Loucy (cell line): ENCODE measurements at regions not wholly inside any gene's neighbourhood (a gene's known extent, or its start where the extent isn't known, plus 50 kb on each side); places are given as distances from the start of the nearest gene placed in this dataset.

Experiments
- H2AFZ ChIP-seq: fragments of 200-600 bp; sonication (generic); 2 replicates; pipeline ENCODE4 v1.6.0; 2016; ENCODE audit warnings: antibody characterized with exemption, mild to moderate bottlenecking, low read length, moderate library complexity
- H3F3A ChIP-seq: fragments of 200-600 bp; 2 replicates; pipeline ENCODE4 v1.6.0; 2016; ENCODE audit warnings: antibody characterized with exemption, low read depth, mild to moderate bottlenecking
- H3K27me3 ChIP-seq: fragments of 200-600 bp; sonication (generic); 2 replicates; pipeline ENCODE4 v1.6.1; 2014; ENCODE audit warnings: low read length, mild to moderate bottlenecking; ENCODE audit not compliant: insufficient read depth, poor library complexity, severe bottlenecking
- H3K36me3 ChIP-seq: fragments of 200-600 bp; sonication (generic); 2 replicates; pipeline ENCODE4 v1.6.1; 2016; ENCODE audit warnings: low read length; ENCODE audit not compliant: insufficient read depth
- H3K4me1 ChIP-seq: fragments of 200-600 bp; sonication (generic); 2 replicates; pipeline ENCODE4 v1.5.1; 2014; ENCODE audit warnings: low read length, mild to moderate bottlenecking; ENCODE audit not compliant: insufficient read depth, poor library complexity, severe bottlenecking
- H3K4me2 ChIP-seq: fragments of 200-600 bp; sonication (generic); 2 replicates; pipeline ENCODE4 v1.6.0; 2014; ENCODE audit warnings: antibody characterized with exemption, low read length, low read depth, mild to moderate bottlenecking; ENCODE audit not compliant: poor library complexity, severe bottlenecking
- H3K4me3 ChIP-seq: fragments of 200-600 bp; sonication (generic); 2 replicates; pipeline ENCODE4 v1.5.1; 2014; ENCODE audit warnings: low read length, mild to moderate bottlenecking, mixed read lengths; ENCODE audit not compliant: poor library complexity, severe bottlenecking
- H3K79me2 ChIP-seq: fragments of 200-600 bp; sonication (generic); 2 replicates; pipeline ENCODE4 v1.6.1; 2014; ENCODE audit warnings: low read length; ENCODE audit not compliant: insufficient read depth
- H3K9ac ChIP-seq: fragments of 200-600 bp; sonication (generic); 2 replicates; pipeline ENCODE4 v1.6.0; 2014; ENCODE audit warnings: mild to moderate bottlenecking, low read depth, low read length, moderate library complexity; ENCODE audit not compliant: poor library complexity, severe bottlenecking
- H3K9me2 ChIP-seq: fragments of 200-600 bp; sonication (generic); replicated peaks from 2 replicates; pipeline ENCODE4 v1.6.1; 2016; ENCODE audit warnings: low read depth, low read length, mixed read lengths
- H3K9me3 ChIP-seq: fragments of 200-600 bp; sonication (generic); 2 replicates; pipeline ENCODE4 v1.6.1; 2014; ENCODE audit warnings: mild to moderate bottlenecking, antibody characterized with exemption, low read length, low read depth; ENCODE audit not compliant: insufficient read depth
- H4K20me1 ChIP-seq: fragments of 200-600 bp; sonication (generic); 2 replicates; pipeline ENCODE4 v1.6.0; 2014; ENCODE audit warnings: antibody characterized with exemption, low read length, mild to moderate bottlenecking; ENCODE audit not compliant: insufficient read depth, poor library complexity, severe bottlenecking
- EZH2phosphoT487 ChIP-seq: fragments of 200-600 bp; IDR thresholded peaks from 2 replicates; pipeline ENCODE4 v1.6.1; 2018; ENCODE audit warnings: antibody characterized with exemption, mild to moderate bottlenecking, moderate library complexity, borderline replicate concordance
- TF ChIP-seq, protein P1 (sequence below): fragments of 200-600 bp; sonication (generic); conservative IDR thresholded peaks from 2 replicates; pipeline ENCODE4 v1.5.1; 2014; ENCODE audit warnings: mild to moderate bottlenecking, antibody characterized with exemption, low read length

DNA sequence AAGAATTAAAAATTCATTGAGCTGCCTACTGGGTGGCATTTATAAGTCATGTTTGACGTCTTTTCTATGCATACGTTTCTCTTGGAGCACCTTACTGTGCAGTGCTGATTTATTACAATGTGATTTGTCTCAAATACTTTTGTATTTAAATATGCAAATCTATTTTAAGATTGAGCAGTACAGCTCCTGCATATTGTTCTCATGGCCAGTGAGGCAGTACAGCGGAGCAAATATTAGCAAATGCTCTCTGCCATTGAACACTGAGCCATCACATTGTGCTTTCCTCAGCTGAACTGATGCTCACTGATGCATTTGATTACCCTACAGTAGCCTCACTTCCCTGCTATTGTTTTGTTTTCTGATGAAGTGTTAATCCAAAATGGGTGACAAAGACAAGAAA, 149.6 kb downstream of the HTR1A start:
- no peaks in the 10 kb centered on the region for H3K79me2 ChIP-seq
- H3K9me2 ChIP-seq: no peaks in the 10 kb centered on the region; the same call in 1 of the 2 replicates
- no peak overlapping the region for H2AFZ ChIP-seq
- H3K27me3 ChIP-seq: no peaks in the 10 kb centered on the region
- no peaks in the 10 kb centered on the region for H3K4me1 ChIP-seq
- no peaks in the 10 kb centered on the region for H4K20me1 ChIP-seq
- H3F3A ChIP-seq: no peaks in the 10 kb centered on the region
- H3K9ac ChIP-seq: no peak overlapping the region
- H3K4me3 ChIP-seq: no peak overlapping the region
- no peak overlapping the region for H3K4me2 ChIP-seq
- no peaks in the 10 kb centered on the region; the same call in 1 of the 2 replicates for H3K9me3 ChIP-seq
- H3K36me3 ChIP-seq: no peaks in the 10 kb centered on the region
- TF ChIP-seq, protein P1, sequence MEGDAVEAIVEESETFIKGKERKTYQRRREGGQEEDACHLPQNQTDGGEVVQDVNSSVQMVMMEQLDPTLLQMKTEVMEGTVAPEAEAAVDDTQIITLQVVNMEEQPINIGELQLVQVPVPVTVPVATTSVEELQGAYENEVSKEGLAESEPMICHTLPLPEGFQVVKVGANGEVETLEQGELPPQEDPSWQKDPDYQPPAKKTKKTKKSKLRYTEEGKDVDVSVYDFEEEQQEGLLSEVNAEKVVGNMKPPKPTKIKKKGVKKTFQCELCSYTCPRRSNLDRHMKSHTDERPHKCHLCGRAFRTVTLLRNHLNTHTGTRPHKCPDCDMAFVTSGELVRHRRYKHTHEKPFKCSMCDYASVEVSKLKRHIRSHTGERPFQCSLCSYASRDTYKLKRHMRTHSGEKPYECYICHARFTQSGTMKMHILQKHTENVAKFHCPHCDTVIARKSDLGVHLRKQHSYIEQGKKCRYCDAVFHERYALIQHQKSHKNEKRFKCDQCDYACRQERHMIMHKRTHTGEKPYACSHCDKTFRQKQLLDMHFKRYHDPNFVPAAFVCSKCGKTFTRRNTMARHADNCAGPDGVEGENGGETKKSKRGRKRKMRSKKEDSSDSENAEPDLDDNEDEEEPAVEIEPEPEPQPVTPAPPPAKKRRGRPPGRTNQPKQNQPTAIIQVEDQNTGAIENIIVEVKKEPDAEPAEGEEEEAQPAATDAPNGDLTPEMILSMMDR: no peak
- no peak for TF ChIP-seq EZH2phosphoT487

DNA sequence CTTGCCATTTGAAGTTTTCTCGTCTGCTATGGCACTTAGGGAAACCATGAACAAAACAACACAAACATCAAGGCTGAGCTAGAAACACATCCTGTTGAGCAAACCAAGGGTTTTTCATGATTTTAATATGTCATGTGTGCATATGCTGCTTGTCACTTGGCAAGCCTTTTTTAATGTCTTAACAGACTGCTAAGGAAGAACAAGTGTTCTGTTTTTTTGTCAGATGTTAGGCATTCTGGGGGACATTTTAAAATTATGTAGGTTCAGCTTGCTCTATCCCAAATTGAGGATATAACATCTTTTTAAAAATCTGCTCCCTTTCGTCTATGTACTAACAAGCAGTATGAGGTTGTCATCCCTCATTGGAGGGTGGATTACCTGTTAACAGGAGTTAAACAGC, 150.3 kb downstream of the HTR1A start:
- Histone ChIP-seq H3K9ac (no peak overlapping the region), H3K4me2 (no peak overlapping the region), H3K27me3 (no peaks in the 10 kb centered on the region), H3K79me2 (no peaks in the 10 kb centered on the region), H3K4me3 (no peak overlapping the region), H3F3A (no peaks in the 10 kb centered on the region), H3K9me2 (no peaks in the 10 kb centered on the region; the same call in 1 of the 2 replicates), H3K4me1 (no peaks in the 10 kb centered on the region), H3K9me3 (no peaks in the 10 kb centered on the region; the same call in 1 of the 2 replicates), H4K20me1 (no peaks in the 10 kb centered on the region), H3K36me3 (no peaks in the 10 kb centered on the region), H2AFZ (no peak overlapping the region)
- TF ChIP-seq EZH2phosphoT487: no peak
- TF ChIP-seq, protein P1: no peak

DNA sequence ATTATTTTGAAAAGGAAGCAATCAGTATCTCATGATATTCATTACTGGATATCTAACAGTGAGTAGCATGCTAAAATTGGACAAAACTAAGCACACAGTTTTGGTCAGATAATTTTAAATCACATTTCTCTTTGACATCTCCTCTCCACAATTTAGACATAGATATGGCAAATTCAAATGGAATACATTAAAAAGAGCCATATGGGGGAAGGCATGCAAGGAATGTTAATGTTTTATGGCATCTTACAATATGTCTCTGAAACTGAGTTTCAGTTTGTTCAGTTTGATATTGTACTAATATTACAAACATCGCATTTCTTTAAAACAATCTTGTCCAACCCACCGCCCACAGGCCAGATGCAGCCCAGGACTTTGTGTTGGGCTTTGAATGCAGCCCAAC, 151.0 kb downstream of the HTR1A start:
- H3K4me3 ChIP-seq: no peak overlapping the region
- no peak overlapping the region for H3K4me2 ChIP-seq
- no peaks in the 10 kb centered on the region for H3K79me2 ChIP-seq
- no peaks in the 10 kb centered on the region; the same call in 1 of the 2 replicates for H3K9me3 ChIP-seq
- H2AFZ ChIP-seq: no peak overlapping the region
- H3K4me1 ChIP-seq: no peaks in the 10 kb centered on the region
- H4K20me1 ChIP-seq: no peaks in the 10 kb centered on the region
- no peak overlapping the region for H3K9ac ChIP-seq
- no peaks in the 10 kb centered on the region for H3K27me3 ChIP-seq
- no peaks in the 10 kb centered on the region for H3F3A ChIP-seq
- TF ChIP-seq EZH2phosphoT487: no peak
- TF ChIP-seq, protein P1: no peak
- no peaks in the 10 kb centered on the region; the same call in 1 of the 2 replicates for H3K9me2 ChIP-seq
- no peaks in the 10 kb centered on the region for H3K36me3 ChIP-seq
